Testis (tissue), 2 donors: ENCODE measurements at regions not wholly inside any gene's neighbourhood (a gene's known extent, or its start where the extent isn't known, plus 50 kb on each side); places are given as distances from the start of the nearest gene placed in this dataset.

ENCODE experiments used
- POLR2A ChIP-seq: fragments of 450-650 bp; IDR thresholded peaks from one replicate; pipeline ENCODE4 v1.6.1; 2017; ENCODE audit warnings: antibody characterized with exemption, mild to moderate bottlenecking, moderate library complexity
- TF ChIP-seq, protein P1 (sequence below), 3 experiments: fragments of 450-650 bp in 2 of 3; fragments of 200-600 bp in 1 of 3; sonication (generic) in 1 of 3; IDR thresholded peaks; one replicate each; pipeline ENCODE4 v1.5.1; 2016 to 2019; ENCODE audit warnings: antibody characterized with exemption in 3 of 3, mild to moderate bottlenecking in 2 of 3, moderate library complexity in 1 of 3

DNA sequence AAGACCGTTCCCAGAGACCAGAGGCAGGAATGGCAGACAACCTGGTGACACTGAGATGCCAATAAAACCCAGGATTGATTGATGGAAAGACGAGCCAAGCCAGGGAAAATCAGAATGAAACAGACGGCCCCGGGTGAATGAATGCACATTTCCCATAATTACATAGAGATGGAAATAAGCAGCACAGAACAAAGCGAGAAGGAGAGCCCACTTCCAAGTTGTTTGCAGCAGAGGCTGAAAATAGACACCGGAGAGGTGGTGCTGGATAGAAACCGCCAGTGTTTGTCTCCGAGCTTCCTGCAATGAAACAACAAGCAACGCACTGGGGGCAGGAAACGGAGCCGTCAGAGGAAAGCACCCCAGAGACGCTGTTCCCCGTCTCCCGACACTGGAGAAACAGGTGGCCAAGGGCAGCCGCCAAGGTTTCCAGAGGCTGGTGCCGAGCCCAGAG is 406.8 kb downstream of the SHANK2 start:
- TF ChIP-seq, protein P1, sequence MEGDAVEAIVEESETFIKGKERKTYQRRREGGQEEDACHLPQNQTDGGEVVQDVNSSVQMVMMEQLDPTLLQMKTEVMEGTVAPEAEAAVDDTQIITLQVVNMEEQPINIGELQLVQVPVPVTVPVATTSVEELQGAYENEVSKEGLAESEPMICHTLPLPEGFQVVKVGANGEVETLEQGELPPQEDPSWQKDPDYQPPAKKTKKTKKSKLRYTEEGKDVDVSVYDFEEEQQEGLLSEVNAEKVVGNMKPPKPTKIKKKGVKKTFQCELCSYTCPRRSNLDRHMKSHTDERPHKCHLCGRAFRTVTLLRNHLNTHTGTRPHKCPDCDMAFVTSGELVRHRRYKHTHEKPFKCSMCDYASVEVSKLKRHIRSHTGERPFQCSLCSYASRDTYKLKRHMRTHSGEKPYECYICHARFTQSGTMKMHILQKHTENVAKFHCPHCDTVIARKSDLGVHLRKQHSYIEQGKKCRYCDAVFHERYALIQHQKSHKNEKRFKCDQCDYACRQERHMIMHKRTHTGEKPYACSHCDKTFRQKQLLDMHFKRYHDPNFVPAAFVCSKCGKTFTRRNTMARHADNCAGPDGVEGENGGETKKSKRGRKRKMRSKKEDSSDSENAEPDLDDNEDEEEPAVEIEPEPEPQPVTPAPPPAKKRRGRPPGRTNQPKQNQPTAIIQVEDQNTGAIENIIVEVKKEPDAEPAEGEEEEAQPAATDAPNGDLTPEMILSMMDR (IDR thresholded peaks at IDR 0.05), result no peak
- no peak for TF ChIP-seq POLR2A
